Fibroblast of lung (primary cell): ENCODE measurements at regions not wholly inside any gene's neighbourhood (a gene's known extent, or its start where the extent isn't known, plus 50 kb on each side); places are given as distances from the start of the nearest gene placed in this dataset.
A peak's percentile ranks its signal among the peaks of the same experiment; 100 is the strongest.

Experiments used
- DNase-seq, 2 donors: peaks; one replicate each; pipeline versions ENCODE4 v3.0.0 to v3.0.0-alpha.2; 2010; ENCODE audit warnings: low read depth in 2 of 2
- H2AFZ ChIP-seq: 2 replicates; pipeline ENCODE4 v1.5.1; 2012; ENCODE audit warnings: low read length, control low read depth, inconsistent platforms
- H3K27ac ChIP-seq: 2 replicates; pipeline ENCODE4 v1.5.1; 2011; ENCODE audit warnings: low read length, control low read depth; ENCODE audit not compliant: insufficient read depth
- H3K27me3 ChIP-seq: 2 replicates; pipeline ENCODE4 v1.5.1; 2011; ENCODE audit warnings: mild to moderate bottlenecking, low read length; ENCODE audit not compliant: control insufficient read depth, insufficient read depth
- H3K36me3 ChIP-seq: 2 replicates; pipeline ENCODE4 v1.5.1; 2011; ENCODE audit warnings: low read length; ENCODE audit not compliant: control insufficient read depth, insufficient read depth
- H3K4me1 ChIP-seq: 2 replicates; pipeline ENCODE4 v1.5.1; 2011; ENCODE audit warnings: low read length; ENCODE audit not compliant: control insufficient read depth, insufficient read depth; ENCODE audit errors: extremely low read depth
- H3K4me2 ChIP-seq: 2 replicates; pipeline ENCODE4 v1.5.1; 2011; ENCODE audit warnings: low read length, control low read depth; ENCODE audit not compliant: insufficient read depth; ENCODE audit errors: extremely low read depth
- H3K4me3 ChIP-seq, 4 experiments: fragments of 200-600 bp in 1 of 4; sonication (generic) in 1 of 4; replicated peaks in 1 of 4; 2 replicates each; pipeline ENCODE4 v1.5.1; 2011 to 2016; ENCODE audit warnings: low read length in 4 of 4, low read depth in 3 of 4, mild to moderate bottlenecking in 3 of 4, control low read depth in 2 of 4, inconsistent platforms in 1 of 4, mixed read lengths in 1 of 4; ENCODE audit not compliant: insufficient read depth in 1 of 4; ENCODE audit errors: control extremely low read depth in 1 of 4
- H3K79me2 ChIP-seq: 2 replicates; pipeline ENCODE4 v1.5.1; 2012; ENCODE audit warnings: mild to moderate bottlenecking, low read length, inconsistent platforms; ENCODE audit not compliant: control insufficient read depth, insufficient read depth
- H3K9ac ChIP-seq: 2 replicates; pipeline ENCODE4 v1.5.1; 2011; ENCODE audit warnings: mild to moderate bottlenecking, low read length, control low read depth; ENCODE audit not compliant: insufficient read depth
- H3K9me3 ChIP-seq: 2 replicates; pipeline ENCODE4 v1.5.1; 2012; ENCODE audit warnings: low read depth, low read length; ENCODE audit not compliant: control insufficient read depth, insufficient read depth
- H4K20me1 ChIP-seq: 2 replicates; pipeline ENCODE4 v1.5.1; 2011; ENCODE audit warnings: low read length; ENCODE audit not compliant: control insufficient read depth, insufficient read depth; ENCODE audit errors: extremely low read depth
- CTCF ChIP-seq, 2 donors: IDR thresholded peaks in 1 of 2; conservative IDR thresholded peaks in 1 of 2; 1 replicate in 1 of 2; 2 replicates in 1 of 2; pipeline ENCODE4 v1.5.1; 2011 to 2012; ENCODE audit warnings: low read length in 2 of 2, control low read depth in 1 of 2, inconsistent platforms in 1 of 2, low read depth in 1 of 2, mild to moderate bottlenecking in 1 of 2
- EZH2 ChIP-seq: IDR thresholded peaks from 2 replicates; pipeline ENCODE4 v1.5.1; 2012; ENCODE audit warnings: low read length, control low read depth, mild to moderate bottlenecking; ENCODE audit errors: missing control alignments

GRCh38 chrX:122047261-122047660, 999.9 kb downstream of the GLUD2 start:
- Histone ChIP-seq H3K9ac (no peak overlapping the region), H3K27me3 (no peaks in the 10 kb centered on the region), H3K4me1 (no peaks in the 10 kb centered on the region), H3K4me3 (no peak overlapping the region), H3K9me3 (no peaks in the 10 kb centered on the region), H3K79me2 (no peaks in the 10 kb centered on the region), H3K36me3 (no peaks in the 10 kb centered on the region), H3K27ac (no peak overlapping the region), H4K20me1 (no peaks in the 10 kb centered on the region), H3K4me2 (no peak overlapping the region), H2AFZ (no peak overlapping the region)
- peak in 1 of 2 donors; percentile 25 for DNase-seq
- TF ChIP-seq CTCF (conservative IDR thresholded peaks at IDR 0.05 in 1 of 2, IDR thresholded peaks at IDR 0.05 in 1 of 2; ENCODE audit: low read depth in 1 of 2, low read length in 2 of 2), result no peak
- TF ChIP-seq EZH2, result no peak

GRCh38 chrX:122055460-122055859, 1008.0 kb downstream of the GLUD2 start:
- no peaks in the 10 kb centered on the region for H3K27me3 ChIP-seq
- H3K4me1 ChIP-seq, result no peaks in the 10 kb centered on the region
- H4K20me1 ChIP-seq, result no peaks in the 10 kb centered on the region
- no peak for DNase-seq
- H3K4me3 ChIP-seq, result no peak overlapping the region
- no peak overlapping the region for H3K27ac ChIP-seq
- H3K9ac ChIP-seq, result no peak overlapping the region
- no peaks in the 10 kb centered on the region for H3K79me2 ChIP-seq
- no peak overlapping the region for H3K4me2 ChIP-seq
- H2AFZ ChIP-seq, result no peak overlapping the region
- TF ChIP-seq EZH2 (no peak), CTCF (conservative IDR thresholded peaks at IDR 0.05 in 1 of 2, IDR thresholded peaks at IDR 0.05 in 1 of 2; ENCODE audit: low read depth in 1 of 2, low read length in 2 of 2) (no peak)
- H3K9me3 ChIP-seq, result no peaks in the 10 kb centered on the region
- H3K36me3 ChIP-seq, result no peaks in the 10 kb centered on the region

GRCh38 chrX:122055979-122056715, 1008.7 kb downstream of the GLUD2 start:
- Histone ChIP-seq H3K4me1 (no peaks in the 10 kb centered on the region), H4K20me1 (no peaks in the 10 kb centered on the region), H3K27ac (no peak overlapping the region), H3K4me3 (no peak overlapping the region), H3K4me2 (no peak overlapping the region), H3K9ac (no peak overlapping the region), H3K36me3 (no peaks in the 10 kb centered on the region), H2AFZ (no peak overlapping the region), H3K9me3 (no peaks in the 10 kb centered on the region), H3K79me2 (no peaks in the 10 kb centered on the region), H3K27me3 (no peaks in the 10 kb centered on the region)
- TF ChIP-seq EZH2, result no peak
- no peak for TF ChIP-seq CTCF (conservative IDR thresholded peaks at IDR 0.05 in 1 of 2, IDR thresholded peaks at IDR 0.05 in 1 of 2; ENCODE audit: low read depth in 1 of 2, low read length in 2 of 2)
- DNase-seq, result no peak
